ENCODE measurements at regions not wholly inside any gene's neighbourhood (a gene's known extent, or its start where the extent isn't known, plus 50 kb on each side); places are given as distances from the start of the nearest gene placed in this dataset.

- TF ChIP-seq CTCF (IDR thresholded peaks at IDR 0.05) (no peak), POLR2A (IDR thresholded peaks at IDR 0.05) (no peak), POLR2AphosphoS5 (IDR thresholded peaks at IDR 0.05; ENCODE audit: insufficient read depth in 1 of 2, low read depth in 1 of 2) (no peak)
These were observed 208.8 kb downstream of the TFAP2B start for GRCh38 chr6:51027283-51028065.

Data from vagina (tissue), 2 donors.